Parathyroid adenoma (tissue), 2 donors: ENCODE measurements at regions not wholly inside any gene's neighbourhood (a gene's known extent, or its start where the extent isn't known, plus 50 kb on each side); places are given as distances from the start of the nearest gene placed in this dataset.
A peak's percentile ranks its signal among the peaks of the same experiment; 100 is the strongest.
"Not testable (repeated sequence)": the region's sequence is repeated elsewhere in the genome, so short reads cannot be mapped to it uniquely, and the experiment has no call there.

Experiments used
- H2AFZ ChIP-seq: fragments of 300-600 bp; sonication (generic); one replicate; pipeline ENCODE4 v1.7.0; 2017; ENCODE audit warnings: antibody characterized with exemption, mild to moderate bottlenecking
- H3K27ac ChIP-seq: fragments of 300-600 bp; sonication (generic); one replicate; pipeline ENCODE4 v1.7.0; 2017
- H3K27me3 ChIP-seq: fragments of 300-600 bp; sonication (generic); one replicate; pipeline ENCODE4 v1.7.0; 2017; ENCODE audit warnings: low read length; ENCODE audit not compliant: control insufficient read depth, insufficient read depth
- H3K36me3 ChIP-seq: fragments of 300-600 bp; sonication (generic); one replicate; pipeline ENCODE4 v1.7.0; 2017; ENCODE audit warnings: low read length; ENCODE audit not compliant: control insufficient read depth, insufficient read depth
- H3K4me1 ChIP-seq: fragments of 300-600 bp; sonication (generic); one replicate; pipeline ENCODE4 v1.7.0; 2017; ENCODE audit warnings: control low read depth
- H3K4me2 ChIP-seq: fragments of 300-600 bp; sonication (generic); one replicate; pipeline ENCODE4 v1.7.0; 2017; ENCODE audit warnings: low read length
- H3K4me3 ChIP-seq: fragments of 300-600 bp; sonication (generic); one replicate; pipeline ENCODE4 v1.7.0; 2017; ENCODE audit warnings: low read depth, low read length
- H3K79me2 ChIP-seq: fragments of 300-600 bp; sonication (generic); one replicate; pipeline ENCODE4 v1.7.0; 2017; ENCODE audit warnings: control low read depth
- H3K9ac ChIP-seq: fragments of 300-600 bp; sonication (generic); one replicate; pipeline ENCODE4 v1.7.0; 2017; ENCODE audit warnings: mild to moderate bottlenecking
- H3K9me3 ChIP-seq: fragments of 300-600 bp; sonication (generic); one replicate; pipeline ENCODE4 v1.7.0; 2017; ENCODE audit warnings: low read length; ENCODE audit not compliant: control insufficient read depth
- TF ChIP-seq, protein P1 (sequence below): fragments of 300-600 bp; sonication (generic); IDR thresholded peaks from one replicate; pipeline ENCODE4 v1.7.0; 2017; ENCODE audit warnings: antibody characterized with exemption, mild to moderate bottlenecking
- donor health status: primary hyperparathyroidism.

DNA sequence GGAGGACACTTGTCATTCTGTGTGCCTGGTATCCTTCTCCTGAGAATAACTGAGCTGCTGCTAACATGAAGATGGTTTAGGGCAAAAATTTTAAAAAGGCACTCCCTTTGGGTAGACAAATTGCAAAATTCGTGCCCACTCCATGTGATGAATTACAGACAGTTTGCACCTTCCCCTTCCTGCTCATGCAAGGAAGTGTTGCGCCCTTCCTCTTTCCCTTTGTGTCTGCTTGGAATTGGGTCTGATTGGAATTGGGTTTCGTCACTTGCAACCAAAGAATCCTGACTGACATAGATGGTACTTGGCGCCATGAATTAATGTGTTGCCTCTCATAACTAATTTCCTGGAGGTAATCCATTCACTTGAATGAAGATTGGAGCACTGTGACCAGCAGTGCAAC lies 62.3 kb upstream of the SHLD1 start:
- Histone ChIP-seq H3K27me3 (no peaks in the 10 kb centered on the region), H3K36me3 (no peaks in the 10 kb centered on the region), H3K79me2 (no peaks in the 10 kb centered on the region), H3K4me3 (no peak overlapping the region), H2AFZ (no peak overlapping the region), H3K9ac (no peak overlapping the region), H3K4me1 (no peaks in the 10 kb centered on the region), H3K9me3 (no peaks in the 10 kb centered on the region), H3K4me2 (no peak overlapping the region), H3K27ac (peak overlapping the region; percentile 49)
- TF ChIP-seq, protein P1, sequence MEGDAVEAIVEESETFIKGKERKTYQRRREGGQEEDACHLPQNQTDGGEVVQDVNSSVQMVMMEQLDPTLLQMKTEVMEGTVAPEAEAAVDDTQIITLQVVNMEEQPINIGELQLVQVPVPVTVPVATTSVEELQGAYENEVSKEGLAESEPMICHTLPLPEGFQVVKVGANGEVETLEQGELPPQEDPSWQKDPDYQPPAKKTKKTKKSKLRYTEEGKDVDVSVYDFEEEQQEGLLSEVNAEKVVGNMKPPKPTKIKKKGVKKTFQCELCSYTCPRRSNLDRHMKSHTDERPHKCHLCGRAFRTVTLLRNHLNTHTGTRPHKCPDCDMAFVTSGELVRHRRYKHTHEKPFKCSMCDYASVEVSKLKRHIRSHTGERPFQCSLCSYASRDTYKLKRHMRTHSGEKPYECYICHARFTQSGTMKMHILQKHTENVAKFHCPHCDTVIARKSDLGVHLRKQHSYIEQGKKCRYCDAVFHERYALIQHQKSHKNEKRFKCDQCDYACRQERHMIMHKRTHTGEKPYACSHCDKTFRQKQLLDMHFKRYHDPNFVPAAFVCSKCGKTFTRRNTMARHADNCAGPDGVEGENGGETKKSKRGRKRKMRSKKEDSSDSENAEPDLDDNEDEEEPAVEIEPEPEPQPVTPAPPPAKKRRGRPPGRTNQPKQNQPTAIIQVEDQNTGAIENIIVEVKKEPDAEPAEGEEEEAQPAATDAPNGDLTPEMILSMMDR, result no peak

DNA sequence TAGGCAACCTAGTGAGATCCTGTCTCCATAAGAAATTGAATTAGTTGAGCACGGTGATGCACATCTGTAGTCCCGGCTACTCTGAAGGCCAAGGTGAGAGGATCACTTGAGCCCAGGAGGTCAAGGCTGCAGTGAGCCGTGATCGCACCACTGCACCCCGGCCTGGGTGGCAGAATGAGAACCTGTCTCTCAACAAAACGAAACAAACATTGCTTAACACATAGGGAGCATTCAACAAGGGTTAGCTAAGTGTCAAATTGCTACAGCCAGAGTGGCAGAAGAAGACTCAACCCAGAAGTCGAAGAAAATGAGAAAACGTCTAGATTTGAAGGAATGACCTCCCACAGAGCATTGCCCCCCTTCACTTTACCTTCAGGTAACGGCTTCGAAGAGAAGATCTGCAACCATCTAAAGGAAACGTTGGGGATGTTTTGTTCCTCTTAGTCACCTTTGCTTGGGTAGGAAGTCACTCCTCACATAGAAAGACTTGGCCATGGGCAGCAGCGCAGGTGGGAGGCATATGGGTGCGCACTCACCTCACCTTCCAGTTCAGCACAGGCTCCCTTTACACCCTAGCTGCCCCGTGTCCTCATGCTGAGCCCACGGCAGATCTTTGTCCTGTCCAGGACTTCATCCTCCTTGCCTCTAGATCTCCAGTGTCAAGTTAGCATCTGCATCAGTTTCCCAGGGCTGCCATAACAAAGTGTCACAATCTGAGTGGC lies 63.7 kb upstream of the SHLD1 start:
- no peaks in the 10 kb centered on the region for H3K4me1 ChIP-seq
- no peak overlapping the region for H3K4me3 ChIP-seq

DNA sequence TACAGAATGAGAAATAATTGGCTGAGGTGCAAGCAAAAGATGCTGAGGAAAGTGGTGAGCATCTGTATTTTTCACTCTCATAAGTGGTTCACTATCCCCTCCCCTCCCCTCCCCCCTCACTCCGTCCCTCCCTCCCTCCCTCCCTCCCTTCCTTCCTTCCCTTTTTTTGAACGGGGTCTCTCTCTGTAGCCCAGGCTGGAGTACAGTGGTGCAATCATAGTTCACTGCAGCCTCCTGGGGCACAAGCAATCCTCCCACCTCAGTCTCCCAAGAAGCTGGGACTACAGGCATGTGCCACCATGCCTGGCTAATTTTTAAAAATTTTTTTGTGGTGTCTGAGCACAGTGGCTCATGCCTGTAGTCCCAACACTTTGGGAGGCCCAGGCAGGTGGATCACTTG lies 67.6 kb upstream of the SHLD1 start:
- not testable (repeated sequence) for H3K4me2 ChIP-seq, H3K4me1 ChIP-seq, H3K36me3 ChIP-seq, H3K27ac ChIP-seq, H3K27me3 ChIP-seq, H2AFZ ChIP-seq, H3K9me3 ChIP-seq, H3K9ac ChIP-seq, H3K79me2 ChIP-seq, H3K4me3 ChIP-seq

More for the DNA sequence above, 63.7 kb upstream of the SHLD1 start:
- H3K9ac ChIP-seq, result no peak overlapping the region
- H3K27ac ChIP-seq, result no peak overlapping the region
- no peaks in the 10 kb centered on the region for H3K36me3 ChIP-seq
- no peaks in the 10 kb centered on the region for H3K79me2 ChIP-seq
- H3K27me3 ChIP-seq, result no peaks in the 10 kb centered on the region
- no peaks in the 10 kb centered on the region for H3K9me3 ChIP-seq
- no peak overlapping the region for H3K4me2 ChIP-seq
- TF ChIP-seq, protein P1, result no peak
- no peak overlapping the region for H2AFZ ChIP-seq

DNA sequence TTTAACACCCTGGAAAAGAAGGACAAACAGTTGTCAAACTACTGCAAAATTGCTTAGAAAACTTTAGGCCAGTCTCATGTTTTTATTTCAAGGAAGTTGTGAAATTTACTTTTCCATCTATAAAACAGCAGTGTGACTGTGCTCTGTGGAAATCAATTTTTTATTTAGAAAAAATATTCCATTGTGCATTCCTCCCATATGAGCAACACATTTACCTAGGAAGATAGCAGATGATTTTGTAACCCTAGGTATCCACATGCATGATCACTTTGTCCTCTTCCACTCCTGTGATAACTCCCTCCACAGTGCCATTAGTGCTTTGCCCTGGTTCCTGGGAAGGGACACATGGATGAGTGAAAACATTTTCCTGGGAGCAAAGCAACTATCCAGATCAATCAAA lies 69.4 kb upstream of the GPCPD1 start:
- no peaks in the 10 kb centered on the region for H3K79me2 ChIP-seq
- H3K9ac ChIP-seq, result no peak overlapping the region
- H3K27ac ChIP-seq, result no peak overlapping the region
- no peak overlapping the region for H3K4me2 ChIP-seq
- H3K36me3 ChIP-seq, result no peaks in the 10 kb centered on the region
- H3K9me3 ChIP-seq, result no peaks in the 10 kb centered on the region
- no peaks in the 10 kb centered on the region for H3K27me3 ChIP-seq
- H2AFZ ChIP-seq, result no peak overlapping the region
- no peaks in the 10 kb centered on the region for H3K4me1 ChIP-seq
- no peak overlapping the region for H3K4me3 ChIP-seq
- TF ChIP-seq, protein P1, result no peak

DNA sequence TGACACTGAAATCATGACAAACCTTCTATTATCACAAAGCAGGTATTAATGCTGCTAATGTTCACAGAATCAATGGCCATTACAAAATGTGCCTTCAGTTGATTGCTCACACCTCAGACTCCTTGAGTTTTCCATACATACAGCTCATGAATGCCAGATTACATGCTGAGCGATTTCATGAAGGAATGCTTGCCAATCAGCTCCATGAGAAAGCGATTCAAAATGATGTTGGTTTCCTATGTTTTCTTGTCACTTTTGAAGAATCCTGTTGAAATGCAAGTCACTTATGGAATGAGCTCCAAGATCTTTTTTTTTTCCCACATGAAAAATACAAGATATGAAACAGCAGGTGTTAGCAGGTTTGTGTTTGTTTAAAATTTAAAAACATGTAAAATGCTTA lies 68.0 kb upstream of the GPCPD1 start:
- Histone ChIP-seq H3K27me3 (no peaks in the 10 kb centered on the region), H3K4me3 (no peak overlapping the region), H2AFZ (no peak overlapping the region), H3K9me3 (no peaks in the 10 kb centered on the region), H3K27ac (no peak overlapping the region), H3K4me2 (no peak overlapping the region), H3K4me1 (no peaks in the 10 kb centered on the region), H3K9ac (no peak overlapping the region), H3K36me3 (no peaks in the 10 kb centered on the region), H3K79me2 (no peaks in the 10 kb centered on the region)
- TF ChIP-seq, protein P1, result no peak

DNA sequence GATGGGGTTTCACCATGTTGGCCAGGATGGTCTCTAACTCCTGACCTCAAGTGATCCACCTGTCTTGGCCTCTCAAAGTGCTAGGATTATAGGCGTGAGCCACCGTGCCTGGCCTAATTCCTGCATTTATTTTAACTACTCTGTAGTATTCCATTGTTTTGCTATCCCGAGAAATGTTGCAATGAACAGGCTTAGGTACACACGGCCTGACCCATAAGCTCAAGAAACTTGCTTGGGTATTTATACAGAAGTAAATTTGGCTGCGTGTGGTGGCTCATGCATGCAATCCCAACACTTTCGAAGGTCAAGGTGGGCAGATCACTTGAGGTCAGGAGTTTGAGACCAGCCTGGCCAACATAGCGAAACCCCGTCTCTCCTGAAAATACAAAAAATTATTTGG lies 67.1 kb upstream of the GPCPD1 start:
- H3K79me2 ChIP-seq, H3K27me3 ChIP-seq, H3K9me3 ChIP-seq, H3K4me2 ChIP-seq, H3K27ac ChIP-seq, H3K4me3 ChIP-seq, H2AFZ ChIP-seq, H3K4me1 ChIP-seq, H3K9ac ChIP-seq, H3K36me3 ChIP-seq: not testable (repeated sequence)
